ENCODE measurements at regions not wholly inside any gene's neighbourhood (a gene's known extent, or its start where the extent isn't known, plus 50 kb on each side); places are given as distances from the start of the nearest gene placed in this dataset.

GRCh38 chr3:176942305-176942704 lies 255.0 kb downstream of the TBL1XR1 start:
- DNase-seq (ENCODE audit: low read depth, low spot score): no peak
- H3K36me3 ChIP-seq (ENCODE audit: insufficient read depth, insufficient read length, low read length): no peaks in the 10 kb centered on the region
- no peak overlapping the region for H3K9ac ChIP-seq (ENCODE audit: insufficient read length, low read depth)
- no peak for TF ChIP-seq SUZ12 (IDR thresholded peaks at IDR 0.05; ENCODE audit: extremely low read depth, insufficient read depth, insufficient read length)
- TF ChIP-seq ZNF274 (IDR thresholded peaks at IDR 0.05; ENCODE audit: low read depth, low read length): no peak
- TF ChIP-seq YY1 (IDR thresholded peaks at IDR 0.05; ENCODE audit: insufficient read depth, insufficient read length): no peak
- H3K4me1 ChIP-seq (ENCODE audit: insufficient read depth, insufficient read length): no peaks in the 10 kb centered on the region
- H3K4me3 ChIP-seq (ENCODE audit: insufficient read length, low read depth): no peak overlapping the region
- H3K9me3 ChIP-seq (ENCODE audit: insufficient read depth, low read length): no peaks in the 10 kb centered on the region
- no peaks in the 10 kb centered on the region for H3K27me3 ChIP-seq (ENCODE audit: insufficient read depth, insufficient read length)

GRCh38 chr3:176941689-176942088 lies 255.6 kb downstream of the TBL1XR1 start:
- no peak for TF ChIP-seq YY1 (IDR thresholded peaks at IDR 0.05; ENCODE audit: insufficient read depth, insufficient read length)
- no peak for TF ChIP-seq SUZ12 (IDR thresholded peaks at IDR 0.05; ENCODE audit: extremely low read depth, insufficient read depth, insufficient read length)
- no peak for TF ChIP-seq ZNF274 (IDR thresholded peaks at IDR 0.05; ENCODE audit: low read depth, low read length)
- Histone ChIP-seq H3K4me3 (ENCODE audit: insufficient read length, low read depth) (no peak overlapping the region), H3K9me3 (ENCODE audit: insufficient read depth, low read length) (no peaks in the 10 kb centered on the region), H3K27me3 (ENCODE audit: insufficient read depth, insufficient read length) (no peaks in the 10 kb centered on the region), H3K4me1 (ENCODE audit: insufficient read depth, insufficient read length) (no peaks in the 10 kb centered on the region), H3K36me3 (ENCODE audit: insufficient read depth, insufficient read length, low read length) (no peaks in the 10 kb centered on the region), H3K9ac (ENCODE audit: insufficient read length, low read depth) (no peak overlapping the region)
- no peak for DNase-seq (ENCODE audit: low read depth, low spot score)

GRCh38 chr3:176939022-176939817 lies 258.1 kb downstream of the TBL1XR1 start:
- H3K4me1 ChIP-seq (ENCODE audit: insufficient read depth, insufficient read length): no peaks in the 10 kb centered on the region
- peak; percentile 57 for DNase-seq (ENCODE audit: low read depth, low spot score)
- no peak overlapping the region for H3K9ac ChIP-seq (ENCODE audit: insufficient read length, low read depth)
- H3K9me3 ChIP-seq (ENCODE audit: insufficient read depth, low read length): no peaks in the 10 kb centered on the region
- TF ChIP-seq YY1 (IDR thresholded peaks at IDR 0.05; ENCODE audit: insufficient read depth, insufficient read length) (no peak), SUZ12 (IDR thresholded peaks at IDR 0.05; ENCODE audit: extremely low read depth, insufficient read depth, insufficient read length) (no peak), ZNF274 (IDR thresholded peaks at IDR 0.05; ENCODE audit: low read depth, low read length) (no peak)
- H3K36me3 ChIP-seq (ENCODE audit: insufficient read depth, insufficient read length, low read length): no peaks in the 10 kb centered on the region
- no peak overlapping the region for H3K4me3 ChIP-seq (ENCODE audit: insufficient read length, low read depth)
- H3K27me3 ChIP-seq (ENCODE audit: insufficient read depth, insufficient read length): no peaks in the 10 kb centered on the region

- H3K9me3 ChIP-seq (ENCODE audit: insufficient read depth, low read length): no peaks in the 10 kb centered on the region
- no peak overlapping the region for H3K4me3 ChIP-seq (ENCODE audit: insufficient read length, low read depth)
- no peaks in the 10 kb centered on the region for H3K4me1 ChIP-seq (ENCODE audit: insufficient read depth, insufficient read length)
- H3K36me3 ChIP-seq (ENCODE audit: insufficient read depth, insufficient read length, low read length): no peaks in the 10 kb centered on the region
- no peak for DNase-seq (ENCODE audit: low read depth, low spot score)
- TF ChIP-seq YY1 (IDR thresholded peaks at IDR 0.05; ENCODE audit: insufficient read depth, insufficient read length): no peak
- no peak for TF ChIP-seq ZNF274 (IDR thresholded peaks at IDR 0.05; ENCODE audit: low read depth, low read length)
- no peak for TF ChIP-seq SUZ12 (IDR thresholded peaks at IDR 0.05; ENCODE audit: extremely low read depth, insufficient read depth, insufficient read length)
- no peaks in the 10 kb centered on the region for H3K27me3 ChIP-seq (ENCODE audit: insufficient read depth, insufficient read length)
- H3K9ac ChIP-seq (ENCODE audit: insufficient read length, low read depth): no peak overlapping the region
These were observed 259.3 kb downstream of the TBL1XR1 start for GRCh38 chr3:176937994-176938393.

GRCh38 chr3:176937541-176937940 lies 259.7 kb downstream of the TBL1XR1 start:
- no peak for DNase-seq (ENCODE audit: low read depth, low spot score)
- H3K4me3 ChIP-seq (ENCODE audit: insufficient read length, low read depth): no peak overlapping the region
- no peaks in the 10 kb centered on the region for H3K4me1 ChIP-seq (ENCODE audit: insufficient read depth, insufficient read length)
- no peaks in the 10 kb centered on the region for H3K36me3 ChIP-seq (ENCODE audit: insufficient read depth, insufficient read length, low read length)
- TF ChIP-seq YY1 (IDR thresholded peaks at IDR 0.05; ENCODE audit: insufficient read depth, insufficient read length) (no peak), SUZ12 (IDR thresholded peaks at IDR 0.05; ENCODE audit: extremely low read depth, insufficient read depth, insufficient read length) (no peak), ZNF274 (IDR thresholded peaks at IDR 0.05; ENCODE audit: low read depth, low read length) (no peak)
- H3K9me3 ChIP-seq (ENCODE audit: insufficient read depth, low read length): no peaks in the 10 kb centered on the region
- no peaks in the 10 kb centered on the region for H3K27me3 ChIP-seq (ENCODE audit: insufficient read depth, insufficient read length)
- no peak overlapping the region for H3K9ac ChIP-seq (ENCODE audit: insufficient read length, low read depth)

GRCh38 chr3:176935194-176935888 lies 261.9 kb downstream of the TBL1XR1 start:
- Histone ChIP-seq H3K36me3 (ENCODE audit: insufficient read depth, insufficient read length, low read length) (no peaks in the 10 kb centered on the region), H3K9ac (ENCODE audit: insufficient read length, low read depth) (no peak overlapping the region), H3K27me3 (ENCODE audit: insufficient read depth, insufficient read length) (no peaks in the 10 kb centered on the region), H3K4me1 (ENCODE audit: insufficient read depth, insufficient read length) (no peaks in the 10 kb centered on the region), H3K9me3 (ENCODE audit: insufficient read depth, low read length) (no peaks in the 10 kb centered on the region), H3K4me3 (ENCODE audit: insufficient read length, low read depth) (no peak overlapping the region)
- TF ChIP-seq YY1 (IDR thresholded peaks at IDR 0.05; ENCODE audit: insufficient read depth, insufficient read length): no peak
- no peak for TF ChIP-seq SUZ12 (IDR thresholded peaks at IDR 0.05; ENCODE audit: extremely low read depth, insufficient read depth, insufficient read length)
- no peak for TF ChIP-seq ZNF274 (IDR thresholded peaks at IDR 0.05; ENCODE audit: low read depth, low read length)
- DNase-seq (ENCODE audit: low read depth, low spot score): no peak

- Histone ChIP-seq H3K4me1 (ENCODE audit: insufficient read depth, insufficient read length) (no peaks in the 10 kb centered on the region), H3K36me3 (ENCODE audit: insufficient read depth, insufficient read length, low read length) (no peaks in the 10 kb centered on the region), H3K9ac (ENCODE audit: insufficient read length, low read depth) (no peak overlapping the region), H3K27me3 (ENCODE audit: insufficient read depth, insufficient read length) (no peaks in the 10 kb centered on the region), H3K4me3 (ENCODE audit: insufficient read length, low read depth) (no peak overlapping the region), H3K9me3 (ENCODE audit: insufficient read depth, low read length) (no peaks in the 10 kb centered on the region)
- no peak for DNase-seq (ENCODE audit: low read depth, low spot score)
- no peak for TF ChIP-seq SUZ12 (IDR thresholded peaks at IDR 0.05; ENCODE audit: extremely low read depth, insufficient read depth, insufficient read length)
- no peak for TF ChIP-seq YY1 (IDR thresholded peaks at IDR 0.05; ENCODE audit: insufficient read depth, insufficient read length)
- no peak for TF ChIP-seq ZNF274 (IDR thresholded peaks at IDR 0.05; ENCODE audit: low read depth, low read length)
These were observed 262.6 kb downstream of the TBL1XR1 start for GRCh38 chr3:176934698-176935097.
